AG08396 (cell line): ENCODE measurements at regions not wholly inside any gene's neighbourhood (a gene's known extent, or its start where the extent isn't known, plus 50 kb on each side); places are given as distances from the start of the nearest gene placed in this dataset.
"Not testable (repeated sequence)": the region's sequence is repeated elsewhere in the genome, so short reads cannot be mapped to it uniquely, and the experiment has no call there.

Experiments
- DNase-seq: peaks from one replicate; pipeline ENCODE4 v3.0.0; 2012; ENCODE audit warnings: low spot score, mixed read lengths

- DNase-seq, result no peak
Measured at GRCh38 chr20:53856300-53857295, 213.8 kb downstream of the BCAS1 start.

GRCh38 chr20:53855733-53856132, 214.7 kb downstream of the BCAS1 start:
- DNase-seq, result no peak

GRCh38 chr20:53854609-53854926, 215.8 kb downstream of the BCAS1 start:
- not testable (repeated sequence) for DNase-seq

- no peak for DNase-seq
Measured at GRCh38 chr20:53853111-53853713, 217.2 kb downstream of the BCAS1 start.

- DNase-seq, result no peak
Measured at GRCh38 chr20:53852691-53853090, 217.7 kb downstream of the BCAS1 start.

GRCh38 chr20:53852014-53852413, 218.4 kb downstream of the BCAS1 start:
- DNase-seq, result no peak

GRCh38 chr20:53850319-53850718, 220.1 kb downstream of the BCAS1 start:
- no peak for DNase-seq

GRCh38 chr20:53849471-53850059, 220.8 kb downstream of the BCAS1 start:
- no peak for DNase-seq

- no peak for DNase-seq
Measured at GRCh38 chr20:53848304-53848703, 222.1 kb downstream of the BCAS1 start.

GRCh38 chr20:53847837-53848170, 222.6 kb downstream of the BCAS1 start:
- DNase-seq, result no peak

- no peak for DNase-seq
Measured at GRCh38 chr20:53847139-53847836, 223.1 kb downstream of the BCAS1 start.

- DNase-seq, result no peak
Measured at GRCh38 chr20:53846640-53847039, 223.8 kb downstream of the BCAS1 start.

- DNase-seq, result no peak
Measured at GRCh38 chr20:53845980-53846379, 224.4 kb downstream of the BCAS1 start.

- no peak for DNase-seq
Measured at GRCh38 chr20:53844259-53844658, 226.1 kb downstream of the BCAS1 start.

- no peak for DNase-seq
Measured at GRCh38 chr20:53843645-53844044, 226.7 kb downstream of the BCAS1 start.

- no peak for DNase-seq
Measured at GRCh38 chr20:53842301-53843099, 227.9 kb downstream of the BCAS1 start.

GRCh38 chr20:53841741-53842140, 228.7 kb downstream of the BCAS1 start:
- no peak for DNase-seq

GRCh38 chr20:53840532-53840931, 229.9 kb downstream of the BCAS1 start:
- DNase-seq, result no peak

GRCh38 chr20:53839423-53840176, 230.8 kb downstream of the BCAS1 start:
- DNase-seq, result no peak

- no peak for DNase-seq
Measured at GRCh38 chr20:53838311-53838868, 232.0 kb downstream of the BCAS1 start.
